ENCODE measurements at regions not wholly inside any gene's neighbourhood (a gene's known extent, or its start where the extent isn't known, plus 50 kb on each side); places are given as distances from the start of the nearest gene placed in this dataset.

GRCh38 chr3:61354604-61355003 lies 103.4 kb upstream of the FHIT start:
- TF ChIP-seq POU6F1 (CRISPR knock-in tag; IDR thresholded peaks at IDR 0.05; ENCODE audit: borderline replicate concordance, low read depth), result no peak
- TF ChIP-seq BACH2 (CRISPR knock-in tag; IDR thresholded peaks at IDR 0.05; ENCODE audit: borderline replicate concordance), result no peak
- no peak for TF ChIP-seq PPARA (CRISPR knock-in tag; IDR thresholded peaks at IDR 0.05; ENCODE audit: borderline replicate concordance)
- TF ChIP-seq TOX (CRISPR knock-in tag; IDR thresholded peaks at IDR 0.05; ENCODE audit: borderline replicate concordance), result no peak
- ATAC-seq, result no peak

GRCh38 chr3:61356685-61357084 lies 105.4 kb upstream of the FHIT start:
- no peak for ATAC-seq
- no peak for TF ChIP-seq POU6F1 (CRISPR knock-in tag; IDR thresholded peaks at IDR 0.05; ENCODE audit: borderline replicate concordance, low read depth)
- no peak for TF ChIP-seq ARNTL (CRISPR knock-in tag; IDR thresholded peaks at IDR 0.05; ENCODE audit: borderline replicate concordance, low read depth)
- TF ChIP-seq RARB (CRISPR knock-in tag; IDR thresholded peaks at IDR 0.05), result no peak
- no peak for TF ChIP-seq BACH2 (CRISPR knock-in tag; IDR thresholded peaks at IDR 0.05; ENCODE audit: borderline replicate concordance)
- no peak for TF ChIP-seq ZNF8 (CRISPR knock-in tag; IDR thresholded peaks at IDR 0.05)
- no peak for TF ChIP-seq PPARA (CRISPR knock-in tag; IDR thresholded peaks at IDR 0.05; ENCODE audit: borderline replicate concordance)
- no peak for TF ChIP-seq ISL1 (CRISPR knock-in tag; IDR thresholded peaks at IDR 0.05)
- TF ChIP-seq CSRNP3 (CRISPR knock-in tag; IDR thresholded peaks at IDR 0.05), result no peak
- no peak for TF ChIP-seq ZC3H10 (CRISPR knock-in tag; IDR thresholded peaks at IDR 0.05)
- no peak for TF ChIP-seq ZFP3 (CRISPR knock-in tag; IDR thresholded peaks at IDR 0.05)
- TF ChIP-seq CREB5 (CRISPR knock-in tag; IDR thresholded peaks at IDR 0.05; ENCODE audit: low read depth), result no peak
- no peak for TF ChIP-seq TSHZ2 (CRISPR knock-in tag; IDR thresholded peaks at IDR 0.05)
- TF ChIP-seq CSDC2 (CRISPR knock-in tag; IDR thresholded peaks at IDR 0.05), result no peak
- no peak for TF ChIP-seq ZNF565 (CRISPR knock-in tag; conservative IDR thresholded peaks at IDR 0.05; ENCODE audit: low read depth)
- no peak for TF ChIP-seq ESRRG (CRISPR knock-in tag; IDR thresholded peaks at IDR 0.05)
- TF ChIP-seq PATZ1 (CRISPR knock-in tag; IDR thresholded peaks at IDR 0.05; ENCODE audit: borderline replicate concordance), result no peak

GRCh38 chr3:61357902-61358301 lies 106.7 kb upstream of the FHIT start:
- peak; percentile 70 for ATAC-seq

More at GRCh38 chr3:61357902-61358301, 106.7 kb upstream of the FHIT start:
- TF ChIP-seq ZFP3 (CRISPR knock-in tag; IDR thresholded peaks at IDR 0.05), result no peak
- no peak for TF ChIP-seq POU6F1 (CRISPR knock-in tag; IDR thresholded peaks at IDR 0.05; ENCODE audit: borderline replicate concordance, low read depth)
- no peak for TF ChIP-seq CSRNP3 (CRISPR knock-in tag; IDR thresholded peaks at IDR 0.05)
- TF ChIP-seq SNAI2 (CRISPR knock-in tag; IDR thresholded peaks at IDR 0.05), result no peak
- no peak for TF ChIP-seq ZC3H10 (CRISPR knock-in tag; IDR thresholded peaks at IDR 0.05)
- TF ChIP-seq ZFP30 (CRISPR knock-in tag; IDR thresholded peaks at IDR 0.05), result no peak
- no peak for TF ChIP-seq ARNTL (CRISPR knock-in tag; IDR thresholded peaks at IDR 0.05; ENCODE audit: borderline replicate concordance, low read depth)
- TF ChIP-seq CSDC2 (CRISPR knock-in tag; IDR thresholded peaks at IDR 0.05), result no peak
- TF ChIP-seq TOX (CRISPR knock-in tag; IDR thresholded peaks at IDR 0.05; ENCODE audit: borderline replicate concordance), result no peak
- TF ChIP-seq BACH2 (CRISPR knock-in tag; IDR thresholded peaks at IDR 0.05; ENCODE audit: borderline replicate concordance), result no peak
